Hepatic stellate cell (primary cell): ENCODE measurements at regions not wholly inside any gene's neighbourhood (a gene's known extent, or its start where the extent isn't known, plus 50 kb on each side); places are given as distances from the start of the nearest gene placed in this dataset.

Experiments
- DNase-seq: peaks from one replicate; pipeline ENCODE4 v3.0.0; 2011; ENCODE audit warnings: low spot score

GRCh38 chr15:31456354-31457060 lies 129.9 kb downstream of the KLF13 start:
- DNase-seq = no peak

DNA sequence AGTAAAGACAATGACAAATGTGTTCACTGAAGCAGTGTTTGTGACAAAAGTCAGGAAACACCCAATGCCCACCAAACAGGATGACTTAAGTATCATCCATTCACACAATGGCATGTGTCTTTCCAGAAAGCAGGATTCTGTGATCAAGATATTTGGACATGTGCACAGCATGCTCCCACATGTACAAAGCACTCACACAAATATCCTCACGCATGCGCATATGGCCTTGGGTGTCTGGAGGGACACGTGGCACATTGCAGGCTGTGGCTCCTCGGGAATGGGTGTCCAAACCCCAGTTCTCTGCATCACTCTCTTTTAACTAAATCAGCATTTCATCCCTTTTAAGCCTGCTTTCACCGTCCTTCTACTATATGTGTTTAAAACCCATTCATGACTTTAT lies 130.5 kb downstream of the KLF13 start:
- peak; percentile 34 for DNase-seq

DNA sequence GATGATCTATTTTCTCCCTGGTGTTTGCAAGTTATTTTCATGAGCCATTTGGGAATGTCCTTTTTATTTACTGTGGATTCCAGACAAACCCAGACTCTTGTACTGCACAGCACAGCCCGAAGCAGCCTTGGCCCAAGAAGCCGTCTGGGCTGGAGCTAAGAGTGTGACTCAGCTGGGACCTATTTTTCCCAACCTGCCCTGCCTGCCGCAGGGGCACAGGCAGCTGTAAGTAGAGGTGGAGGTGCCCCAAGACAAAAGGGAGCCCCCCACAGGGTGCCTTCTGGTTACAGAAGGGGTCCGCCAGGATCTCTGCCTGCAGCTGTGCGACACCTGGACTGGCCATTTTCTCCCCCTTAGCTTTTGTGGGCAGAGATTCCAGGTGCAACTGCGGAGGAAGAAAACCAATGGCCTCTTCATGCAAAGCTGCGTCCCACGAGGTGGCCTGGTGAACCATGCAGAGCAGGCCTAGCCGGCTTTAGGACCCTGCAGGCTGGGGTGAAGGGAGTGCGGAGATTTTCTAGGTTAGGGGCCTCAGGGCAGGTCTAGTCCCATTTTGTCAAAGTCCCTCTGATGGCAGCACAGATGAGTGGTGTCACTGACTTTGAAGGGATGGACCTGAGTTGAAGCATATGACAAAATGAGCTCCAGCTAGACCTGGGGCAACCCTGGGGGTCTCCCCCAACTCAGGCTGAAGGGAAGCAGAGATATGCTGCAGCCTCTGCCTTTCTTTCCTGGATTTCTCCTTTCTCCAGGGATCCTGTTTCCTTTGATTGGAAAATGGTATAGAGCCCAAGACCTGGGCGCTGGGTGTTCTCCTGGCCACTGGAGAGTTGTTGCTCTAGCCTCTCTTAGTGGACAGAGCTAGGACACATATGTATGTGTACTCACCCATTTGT lies 131.2 kb downstream of the KLF13 start:
- peak; percentile 72 for DNase-seq

DNA sequence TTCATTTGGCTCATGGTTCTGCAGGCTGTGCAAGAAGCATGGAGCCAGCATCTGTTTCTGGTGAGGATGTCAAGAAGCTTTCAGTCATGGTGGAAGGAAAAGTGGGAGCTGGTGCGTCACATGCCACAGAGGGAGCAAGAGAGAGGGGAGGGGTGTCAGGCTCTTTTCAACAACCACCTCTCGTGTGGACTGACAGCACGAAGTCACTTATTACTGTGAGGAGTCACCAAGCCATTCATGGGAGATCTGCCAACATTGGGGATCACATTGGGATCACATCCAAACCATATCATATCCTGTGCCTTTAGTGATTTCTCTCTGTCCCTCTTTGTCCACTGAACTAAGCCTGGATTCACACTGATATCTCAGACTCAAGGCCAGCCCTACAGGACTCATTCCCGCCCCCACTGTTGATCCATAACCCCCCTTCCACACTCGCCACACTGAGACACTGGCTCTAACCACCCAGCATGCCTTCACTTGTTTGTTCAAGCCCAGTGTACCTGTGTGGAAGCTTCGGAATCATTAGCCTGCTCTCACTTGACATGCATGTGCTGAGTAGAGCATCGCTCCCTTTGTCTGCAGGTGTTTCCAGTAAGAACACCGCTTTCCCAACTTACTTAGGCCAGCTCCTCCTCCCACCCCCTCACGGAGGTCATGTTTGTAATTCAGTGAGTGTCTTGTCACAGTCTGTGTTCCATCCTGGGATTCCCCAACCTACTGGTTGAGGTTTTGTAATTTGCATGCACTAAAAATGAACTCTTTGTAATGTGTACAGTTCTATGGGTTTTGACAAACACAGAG lies 132.2 kb downstream of the KLF13 start:
- no peak for DNase-seq

DNA sequence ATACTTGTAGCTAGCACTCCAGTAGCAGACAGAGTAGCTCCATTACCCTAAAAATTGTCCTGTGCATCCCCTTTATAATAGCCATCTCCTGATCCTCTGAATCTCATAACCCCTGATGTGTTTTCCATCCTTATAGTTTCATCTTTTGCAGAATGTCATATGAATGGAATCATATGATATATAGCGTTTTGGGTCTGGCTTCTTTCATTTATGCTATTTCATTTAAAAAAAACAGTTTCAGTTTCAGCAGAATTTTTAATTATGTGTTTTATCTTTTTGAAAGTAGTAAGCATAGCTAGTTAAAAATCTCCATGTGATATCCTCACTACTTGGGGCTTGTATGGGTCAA lies 132.7 kb downstream of the KLF13 start:
- no peak for DNase-seq

DNA sequence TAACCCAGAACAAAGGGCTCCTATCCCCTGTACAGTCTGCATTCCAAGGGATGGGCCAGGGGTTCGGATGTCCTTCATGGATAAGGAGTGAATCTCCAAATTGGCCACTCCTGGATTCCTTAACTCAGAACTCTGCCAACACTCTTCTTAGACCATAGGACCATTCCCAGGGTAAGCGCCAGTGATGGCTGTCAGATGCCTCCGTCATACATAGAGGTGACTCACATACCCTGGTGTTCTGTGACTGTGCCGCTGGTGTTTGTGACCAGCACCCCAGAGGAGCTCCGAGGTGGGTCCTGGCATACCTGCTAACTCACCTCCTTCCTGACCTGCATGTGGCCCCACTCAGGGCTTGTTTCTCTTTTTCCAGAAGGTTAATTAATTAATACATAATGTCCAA lies 134.7 kb downstream of the KLF13 start:
- no peak for DNase-seq

- DNase-seq = no peak
Measured at GRCh38 chr15:31461911-31462480, 135.4 kb downstream of the KLF13 start.

DNA sequence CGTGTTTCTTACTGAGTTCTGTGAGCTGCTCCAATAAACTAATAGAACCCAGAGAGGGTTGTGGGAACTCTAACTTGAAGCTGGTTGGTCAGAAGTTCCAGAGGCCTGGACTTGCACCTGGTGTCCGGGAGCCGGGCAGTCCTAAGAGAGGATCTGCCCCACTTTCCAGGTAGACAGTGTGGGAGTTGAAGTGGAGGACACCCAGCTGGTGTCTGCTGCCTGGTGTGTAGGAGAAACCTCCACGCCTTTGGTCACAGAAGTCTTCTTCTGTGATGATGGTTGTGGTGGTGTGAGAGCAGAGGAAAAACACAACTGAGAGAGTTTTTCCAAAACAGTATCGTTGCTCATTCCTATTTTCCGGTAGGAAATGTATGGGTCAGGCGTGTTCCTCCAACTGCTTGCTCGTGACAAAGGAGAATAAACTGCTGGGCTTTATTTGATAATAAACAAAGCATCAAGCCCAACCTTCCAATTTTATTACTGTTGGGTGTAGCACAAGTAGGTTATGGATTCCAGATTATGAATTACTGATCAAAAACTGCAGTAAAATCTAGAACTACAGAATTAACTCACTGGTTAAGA lies 137.0 kb downstream of the KLF13 start:
- no peak for DNase-seq

GRCh38 chr15:31464216-31465082 lies 137.8 kb downstream of the KLF13 start:
- no peak for DNase-seq

DNA sequence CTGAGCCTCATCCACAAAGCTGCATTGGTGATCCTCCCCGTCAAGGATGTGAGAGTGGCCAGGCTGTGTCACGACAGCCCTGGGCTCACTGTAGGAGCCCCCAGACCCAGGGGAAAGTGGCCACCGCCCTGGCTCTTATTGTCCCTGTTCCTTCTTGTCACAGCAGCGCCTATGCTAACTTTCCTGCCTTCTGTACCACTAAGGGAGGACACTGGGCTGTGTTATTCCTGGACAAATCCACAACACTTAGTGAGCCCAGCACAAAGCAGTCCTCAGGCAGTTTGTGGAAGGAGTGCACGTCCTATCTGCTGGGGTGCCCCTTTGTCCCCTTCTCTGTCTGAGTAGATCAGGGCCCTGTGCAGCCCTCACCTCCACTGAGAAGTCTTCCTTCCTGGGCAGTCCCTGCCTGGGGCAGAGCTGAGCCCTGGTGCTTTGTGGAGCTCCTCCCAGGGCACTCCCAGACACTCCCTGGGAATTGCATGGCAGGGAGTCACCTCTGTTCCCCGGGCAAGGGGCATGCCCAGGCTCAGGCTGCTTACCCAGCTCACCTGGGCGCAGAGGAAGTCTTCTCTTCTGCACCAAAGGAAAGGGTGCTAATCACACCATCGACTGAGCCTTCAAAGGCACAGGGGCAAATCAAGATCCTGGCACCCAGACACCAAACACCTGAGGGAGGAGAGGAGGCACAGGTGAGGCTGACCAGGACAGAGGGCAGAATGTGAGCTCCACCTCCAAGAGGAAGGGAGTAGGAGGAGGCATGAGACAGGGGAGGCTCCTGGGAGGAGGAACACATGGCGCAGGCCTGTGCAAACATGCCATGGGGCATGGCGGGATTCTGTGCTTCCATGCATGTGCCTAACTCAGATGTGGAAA lies 138.7 kb downstream of the KLF13 start:
- DNase-seq = no peak

DNA sequence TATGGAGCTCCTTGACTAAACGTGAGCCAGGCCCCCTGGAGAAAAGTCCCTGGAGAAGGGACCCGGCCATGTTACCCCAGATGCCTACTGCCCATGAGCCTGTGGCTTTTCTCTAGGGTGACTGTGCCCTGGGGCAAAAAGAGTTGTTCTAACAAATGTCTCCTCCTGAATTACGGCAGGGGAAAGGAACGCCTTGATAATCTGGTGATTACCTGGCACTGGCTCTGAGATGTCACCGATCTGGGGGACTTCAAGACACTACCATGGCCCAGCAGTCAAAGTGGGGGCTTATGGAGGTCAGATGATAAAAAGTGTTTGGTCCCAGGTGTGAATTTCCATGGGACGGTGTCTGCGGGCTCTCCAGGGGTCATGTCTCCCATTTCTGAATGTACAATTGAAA lies 140.7 kb downstream of the KLF13 start:
- DNase-seq = no peak

DNA sequence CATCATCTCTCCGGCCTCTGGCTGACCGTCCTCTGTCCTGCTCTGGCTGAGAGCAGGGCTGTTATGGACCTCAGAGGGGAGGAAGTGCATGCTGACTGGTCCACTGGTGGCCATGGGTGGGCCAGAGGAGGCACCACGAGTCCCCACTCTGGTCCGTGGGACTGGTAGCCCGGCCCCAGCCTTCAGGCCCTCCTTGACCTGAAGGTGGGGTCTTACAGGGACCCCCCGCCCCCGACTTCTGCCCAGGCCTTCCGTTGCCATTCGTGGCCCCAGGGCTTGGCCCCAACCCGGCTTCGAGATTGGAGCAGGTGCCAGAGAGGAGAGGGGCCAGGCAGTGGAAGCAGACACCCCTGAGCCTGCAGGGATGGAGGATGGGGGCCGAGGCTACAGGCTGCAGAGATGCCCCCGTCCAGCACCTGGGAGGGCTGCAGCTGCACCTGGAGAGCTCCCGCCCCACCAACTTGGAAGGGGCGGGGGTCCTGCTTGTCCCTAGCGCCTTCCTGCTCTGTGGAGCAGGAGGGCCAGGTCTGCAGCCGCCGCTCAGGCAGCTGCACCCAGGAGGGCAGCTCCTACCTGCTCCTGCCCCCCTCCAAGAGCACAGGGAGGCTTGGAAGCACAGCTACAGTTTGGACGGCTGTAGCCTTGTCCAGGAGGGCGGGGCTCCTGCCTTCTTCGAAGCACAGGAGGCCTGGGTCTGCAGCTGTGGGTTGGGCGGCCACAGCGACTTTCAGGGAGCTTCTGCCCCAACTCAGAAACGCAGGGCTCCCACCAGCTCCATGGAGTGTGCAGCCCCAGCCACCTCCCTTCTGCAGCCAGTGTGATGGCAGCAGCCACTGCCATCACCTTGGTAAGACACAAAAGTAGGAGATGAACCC lies 142.5 kb downstream of the KLF13 start:
- DNase-seq = no peak

GRCh38 chr15:31469786-31470525 lies 143.3 kb downstream of the KLF13 start:
- DNase-seq = no peak

DNA sequence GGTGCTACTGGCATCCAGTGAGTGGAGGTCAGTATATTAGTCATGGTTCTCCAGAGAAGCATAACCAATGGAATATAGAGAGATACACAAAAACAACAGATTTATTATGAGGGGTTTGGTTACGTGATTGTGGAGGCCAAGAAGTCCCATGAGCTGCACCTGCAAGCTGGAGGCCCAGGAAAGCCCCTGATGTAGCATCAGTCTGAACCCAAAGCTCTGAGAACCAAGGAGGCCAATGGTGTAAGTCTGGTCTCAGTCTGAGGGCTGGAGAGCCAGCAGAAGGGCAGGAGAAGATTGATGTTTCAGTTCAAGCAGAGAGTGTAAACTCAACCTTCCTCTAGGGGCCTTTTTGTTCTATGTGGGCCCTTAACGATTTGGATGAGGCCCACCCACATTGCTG lies 144.1 kb downstream of the KLF13 start:
- DNase-seq = no peak

- DNase-seq = peak; percentile 92
Measured at GRCh38 chr15:31471731-31472430, 145.2 kb downstream of the KLF13 start.

DNA sequence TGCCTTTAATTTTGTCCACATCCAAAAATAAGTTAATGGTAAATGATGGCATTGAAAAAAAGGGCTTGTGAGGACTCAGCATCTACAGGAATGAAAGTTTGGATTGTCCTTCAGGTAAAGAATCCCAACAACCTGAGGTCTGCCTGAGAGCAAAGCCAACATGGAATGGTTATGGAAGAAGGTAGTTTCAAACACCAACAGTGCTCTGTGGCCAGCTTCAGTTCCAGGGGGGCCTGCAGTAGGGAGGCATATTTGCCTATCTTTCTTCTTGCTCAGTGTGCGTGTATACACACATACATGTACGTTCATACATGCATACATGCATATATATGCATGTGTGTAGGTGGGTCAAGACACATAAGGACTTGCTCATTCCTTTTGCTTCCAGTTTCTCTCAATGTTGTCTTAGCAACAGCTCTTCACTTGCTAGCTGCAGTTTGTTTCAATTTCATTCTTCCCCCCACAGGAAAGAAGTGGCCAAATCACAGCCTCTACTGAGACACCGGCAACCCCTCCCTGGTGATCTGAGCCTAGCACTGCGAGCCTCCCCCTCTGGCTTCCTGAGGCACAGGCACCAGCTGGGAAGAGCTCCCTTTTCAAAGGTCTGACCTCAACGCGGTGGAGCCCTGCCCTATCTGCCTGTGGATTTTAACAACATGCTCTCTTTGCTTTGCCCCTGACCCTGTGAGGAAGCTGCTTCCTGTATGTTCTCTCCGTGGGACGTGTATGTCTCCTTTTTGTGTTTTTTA lies 146.2 kb downstream of the KLF13 start:
- peak; percentile 78 for DNase-seq
